H9 (cell line): ENCODE measurements at regions not wholly inside any gene's neighbourhood (a gene's known extent, or its start where the extent isn't known, plus 50 kb on each side); places are given as distances from the start of the nearest gene placed in this dataset.

Experiments used
- DNase-seq: peaks from one replicate; pipeline ENCODE4 v3.0.0-alpha.2; 2017
- H2AFZ ChIP-seq: one replicate; pipeline ENCODE4 v1.6.1; 2013; ENCODE audit warnings: mild to moderate bottlenecking, low read length, control low read depth, moderate library complexity
- H2AK5ac ChIP-seq: 2 replicates; pipeline ENCODE4 v1.6.1; 2013; ENCODE audit warnings: low read length, control low read depth, mixed read lengths; ENCODE audit not compliant: insufficient read length
- H2BK120ac ChIP-seq: one replicate; pipeline ENCODE4 v1.6.1; 2013; ENCODE audit warnings: low read depth, mild to moderate bottlenecking, low read length, control low read depth, inconsistent platforms; ENCODE audit not compliant: poor library complexity, severe bottlenecking
- H2BK12ac ChIP-seq: 2 replicates; pipeline ENCODE4 v1.6.1; 2013; ENCODE audit warnings: low read length, control low read depth, mixed read lengths, low read depth; ENCODE audit not compliant: insufficient read length
- H2BK15ac ChIP-seq: 2 replicates; pipeline ENCODE4 v1.6.1; 2013; ENCODE audit warnings: low read depth, low read length, control low read depth
- H2BK20ac ChIP-seq: one replicate; pipeline ENCODE4 v1.6.1; 2013; ENCODE audit warnings: low read depth, mild to moderate bottlenecking, low read length, control low read depth, inconsistent platforms; ENCODE audit not compliant: poor library complexity, severe bottlenecking
- H2BK5ac ChIP-seq: 2 replicates; pipeline ENCODE4 v1.6.1; 2013; ENCODE audit warnings: low read length, control low read depth, mixed read lengths; ENCODE audit not compliant: insufficient read length
- H3K14ac ChIP-seq: 2 replicates; pipeline ENCODE4 v1.6.1; 2013; ENCODE audit warnings: low read length, control low read depth; ENCODE audit not compliant: insufficient read depth
- H3K18ac ChIP-seq: 2 replicates; pipeline ENCODE4 v1.6.1; 2013; ENCODE audit warnings: low read depth, mild to moderate bottlenecking, mixed read lengths, low read length, control low read depth; ENCODE audit not compliant: insufficient read length
- H3K23ac ChIP-seq: 2 replicates; pipeline ENCODE4 v1.6.1; 2013; ENCODE audit warnings: low read length, control low read depth, mixed read lengths, low read depth; ENCODE audit not compliant: insufficient read length
- H3K23me2 ChIP-seq: 2 replicates; pipeline ENCODE4 v1.6.1; 2013; ENCODE audit warnings: low read depth, mild to moderate bottlenecking, mixed read lengths, low read length, control low read depth; ENCODE audit not compliant: insufficient read length, poor library complexity, severe bottlenecking
- H3K27ac ChIP-seq: 2 replicates; pipeline ENCODE4 v1.5.1; 2013; ENCODE audit warnings: low read length, control low read depth, mixed read lengths, low read depth; ENCODE audit not compliant: insufficient read length
- H3K27me3 ChIP-seq: 2 replicates; pipeline ENCODE4 v1.6.1; 2013; ENCODE audit warnings: low read length, control low read depth, inconsistent platforms; ENCODE audit not compliant: insufficient read depth
- H3K4ac ChIP-seq: 2 replicates; pipeline ENCODE4 v1.6.1; 2013; ENCODE audit warnings: low read depth, mild to moderate bottlenecking, control low read depth, inconsistent platforms, low read length, moderate library complexity
- H3K4me1 ChIP-seq: 2 replicates; pipeline ENCODE4 v1.6.1; 2013; ENCODE audit warnings: low read length, control low read depth, inconsistent platforms; ENCODE audit not compliant: insufficient read depth
- H3K4me2 ChIP-seq: 2 replicates; pipeline ENCODE4 v1.6.1; 2013; ENCODE audit warnings: low read length, control low read depth, mixed read lengths; ENCODE audit not compliant: insufficient read length, insufficient read depth
- H3K56ac ChIP-seq: 2 replicates; pipeline ENCODE4 v1.6.1; 2013; ENCODE audit warnings: low read depth, mild to moderate bottlenecking, mixed read lengths, low read length, control low read depth; ENCODE audit not compliant: insufficient read length
- H3K79me1 ChIP-seq: 2 replicates; pipeline ENCODE4 v1.6.1; 2013; ENCODE audit warnings: low read depth, mild to moderate bottlenecking, moderate library complexity, low read length, control low read depth, inconsistent platforms; ENCODE audit not compliant: insufficient read depth, poor library complexity, severe bottlenecking
- H3K79me2 ChIP-seq: 2 replicates; pipeline ENCODE4 v1.6.1; 2013; ENCODE audit warnings: low read length, control low read depth, inconsistent platforms; ENCODE audit not compliant: insufficient read depth
- H3K9ac ChIP-seq: 2 replicates; pipeline ENCODE4 v1.6.1; 2013; ENCODE audit warnings: low read length, control low read depth, mixed read lengths; ENCODE audit not compliant: insufficient read length; ENCODE audit errors: extremely low read depth
- H3K9me3 ChIP-seq: one replicate; pipeline ENCODE4 v1.6.1; 2013; ENCODE audit warnings: low read depth, low read length, inconsistent platforms; ENCODE audit not compliant: control insufficient read depth
- H3T11ph ChIP-seq: one replicate; pipeline ENCODE4 v1.6.1; 2013; ENCODE audit warnings: mild to moderate bottlenecking, low read length, control low read depth, inconsistent platforms
- H4K20me1 ChIP-seq: one replicate; pipeline ENCODE4 v1.6.1; 2013; ENCODE audit not compliant: control insufficient read depth, insufficient read length, insufficient read depth
- H4K5ac ChIP-seq: 2 replicates; pipeline ENCODE4 v1.6.1; 2013; ENCODE audit warnings: low read depth, mild to moderate bottlenecking, mixed read lengths, low read length, control low read depth; ENCODE audit not compliant: insufficient read length
- H4K8ac ChIP-seq: replicated peaks from 2 replicates; pipeline ENCODE4 v1.6.1; 2013; ENCODE audit warnings: low read length, control low read depth, mixed read lengths, low read depth; ENCODE audit not compliant: insufficient read length
- H4K91ac ChIP-seq: 2 replicates; pipeline ENCODE4 v1.6.1; 2013; ENCODE audit warnings: low read depth, mild to moderate bottlenecking, moderate library complexity, mixed read lengths, low read length, control low read depth; ENCODE audit not compliant: insufficient read length
- H3K27ac Mint-ChIP-seq, 3 experiments: 2 replicates in 2 of 3; 3 replicates in 1 of 3; pipeline ENCODE4 v1.8.0; 2020 to 2021; ENCODE audit warnings: mixed read lengths in 3 of 3, mild to moderate bottlenecking in 1 of 3, moderate library complexity in 1 of 3
- H3K27me3 Mint-ChIP-seq: 2 replicates; pipeline ENCODE4 v1.8.0; 2021; ENCODE audit warnings: low read depth, mild to moderate bottlenecking, moderate library complexity, mixed read lengths
- H3K36me3 Mint-ChIP-seq, 3 experiments: 2 replicates in 2 of 3; 3 replicates in 1 of 3; pipeline ENCODE4 v1.8.0; 2020 to 2021; ENCODE audit warnings: low read depth in 3 of 3, mixed read lengths in 3 of 3; ENCODE audit not compliant: insufficient read depth in 1 of 3
- H3K4me1 Mint-ChIP-seq, 2 experiments: 2 replicates each; pipeline ENCODE4 v1.8.0; 2020; ENCODE audit warnings: mixed read lengths in 2 of 2
- H3K4me3 Mint-ChIP-seq, 2 experiments: 2 replicates in 1 of 2; 3 replicates in 1 of 2; pipeline ENCODE4 v1.8.0; 2020 to 2021; ENCODE audit warnings: mild to moderate bottlenecking in 2 of 2, mixed read lengths in 2 of 2, moderate library complexity in 1 of 2
- H3K9me3 Mint-ChIP-seq, 2 experiments: 2 replicates in 1 of 2; 3 replicates in 1 of 2; pipeline ENCODE4 v1.8.0; 2020; ENCODE audit warnings: mild to moderate bottlenecking in 2 of 2, mixed read lengths in 2 of 2, moderate library complexity in 1 of 2
- WGBS: extraction: QIAGEN DNeasy Blood & Tissue Kit; methylation state at CpG from one replicate; pipeline ENCODE4 v1.1.7; 2013; ENCODE audit warnings: missing lambda C conversion rate, low lambda C conversion rate, mixed read lengths; ENCODE audit not compliant: insufficient read length; ENCODE audit errors: extremely low coverage; 5-methylcytosine and 5-hydroxymethylcytosine counted together
- TF ChIP-seq, protein P1 (sequence below): fragments of 200-600 bp; sonication (generic); conservative IDR thresholded peaks from 3 replicates; pipeline ENCODE4 v1.8.0; 2021; ENCODE audit warnings: antibody characterized with exemption, mild to moderate bottlenecking

DNA sequence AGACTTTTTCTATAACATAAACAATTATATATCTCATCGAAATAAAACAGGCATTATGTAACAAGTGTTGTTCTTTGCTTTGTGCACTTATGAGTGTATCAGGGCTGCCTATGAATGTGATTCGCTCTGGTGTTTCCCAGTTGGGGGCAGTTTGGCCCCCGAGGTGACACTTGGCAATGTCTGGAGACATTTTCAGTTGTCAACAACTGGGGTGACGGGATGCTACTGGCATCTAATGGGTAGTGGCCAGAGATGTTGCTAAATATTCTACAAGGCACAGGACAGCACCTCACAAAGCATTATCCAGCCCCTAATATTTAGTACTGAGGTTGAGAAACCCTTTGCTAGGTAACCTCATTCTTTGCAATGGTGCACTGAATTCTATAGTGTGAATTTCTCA is 83.3 kb downstream of the PLCE1 start:
- Histone ChIP-seq H2BK120ac (no peak overlapping the region), H2AK5ac (no peak overlapping the region), H4K8ac (no peak overlapping the region), H3K4me2 (no peak overlapping the region), H2BK20ac (no peak overlapping the region), H3K9me3 (no peaks in the 10 kb centered on the region), H3K4ac (no peak overlapping the region), H2BK12ac (no peak overlapping the region), H3T11ph (no peak overlapping the region), H3K9ac (no peak overlapping the region), H3K27me3 (no peaks in the 10 kb centered on the region), H2AFZ (no peak overlapping the region), H3K14ac (no peak overlapping the region), H3K79me1 (no peaks in the 10 kb centered on the region), H3K56ac (no peak overlapping the region), H3K27ac (no peak overlapping the region), H3K23me2 (no peaks in the 10 kb centered on the region), H3K4me1 (0 out of 2 replicates have a peak, but pooled peaks cover 2% of the 10 kb centered on the region), H4K20me1 (no peaks in the 10 kb centered on the region), H3K23ac (no peak overlapping the region), H3K18ac (no peak overlapping the region), H4K91ac (no peak overlapping the region), H4K5ac (no peak overlapping the region), H2BK15ac (no peak overlapping the region), H3K79me2 (no peaks in the 10 kb centered on the region), H2BK5ac (no peak overlapping the region)
- Mint-ChIP-seq H3K9me3 (peaks cover 7 to 12% of the 10 kb centered on the region in 2 experiments; a peak in 2 of 5 replicates), H3K36me3 (no peaks in the 10 kb centered on the region; a peak in 1 of 7 replicates), H3K4me3 (no peak overlapping the region), H3K27me3 (peaks cover 2% of the 10 kb centered on the region; the same call in 1 of the 2 replicates), H3K27ac (no peak overlapping the region), H3K4me1 (no peaks in the 10 kb centered on the region)
- DNase-seq, result no peak
- WGBS, result 100% methylated on average over 1 of the region's 4 CpGs
- TF ChIP-seq, protein P1, sequence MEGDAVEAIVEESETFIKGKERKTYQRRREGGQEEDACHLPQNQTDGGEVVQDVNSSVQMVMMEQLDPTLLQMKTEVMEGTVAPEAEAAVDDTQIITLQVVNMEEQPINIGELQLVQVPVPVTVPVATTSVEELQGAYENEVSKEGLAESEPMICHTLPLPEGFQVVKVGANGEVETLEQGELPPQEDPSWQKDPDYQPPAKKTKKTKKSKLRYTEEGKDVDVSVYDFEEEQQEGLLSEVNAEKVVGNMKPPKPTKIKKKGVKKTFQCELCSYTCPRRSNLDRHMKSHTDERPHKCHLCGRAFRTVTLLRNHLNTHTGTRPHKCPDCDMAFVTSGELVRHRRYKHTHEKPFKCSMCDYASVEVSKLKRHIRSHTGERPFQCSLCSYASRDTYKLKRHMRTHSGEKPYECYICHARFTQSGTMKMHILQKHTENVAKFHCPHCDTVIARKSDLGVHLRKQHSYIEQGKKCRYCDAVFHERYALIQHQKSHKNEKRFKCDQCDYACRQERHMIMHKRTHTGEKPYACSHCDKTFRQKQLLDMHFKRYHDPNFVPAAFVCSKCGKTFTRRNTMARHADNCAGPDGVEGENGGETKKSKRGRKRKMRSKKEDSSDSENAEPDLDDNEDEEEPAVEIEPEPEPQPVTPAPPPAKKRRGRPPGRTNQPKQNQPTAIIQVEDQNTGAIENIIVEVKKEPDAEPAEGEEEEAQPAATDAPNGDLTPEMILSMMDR, result no peak
